GM12875 (cell line): ENCODE measurements at regions not wholly inside any gene's neighbourhood (a gene's known extent, or its start where the extent isn't known, plus 50 kb on each side); places are given as distances from the start of the nearest gene placed in this dataset.

Experiments
- H3K4me3 ChIP-seq: one replicate; pipeline ENCODE4 v1.5.1; 2011; ENCODE audit warnings: low read depth, low read length, control low read depth
- TF ChIP-seq, protein P1 (sequence below): IDR thresholded peaks from 2 replicates; pipeline ENCODE4 v1.5.1; 2011; ENCODE audit warnings: low read depth, mild to moderate bottlenecking, control low read depth, inconsistent platforms, low read length, moderate library complexity, borderline replicate concordance; ENCODE audit not compliant: insufficient read depth

DNA sequence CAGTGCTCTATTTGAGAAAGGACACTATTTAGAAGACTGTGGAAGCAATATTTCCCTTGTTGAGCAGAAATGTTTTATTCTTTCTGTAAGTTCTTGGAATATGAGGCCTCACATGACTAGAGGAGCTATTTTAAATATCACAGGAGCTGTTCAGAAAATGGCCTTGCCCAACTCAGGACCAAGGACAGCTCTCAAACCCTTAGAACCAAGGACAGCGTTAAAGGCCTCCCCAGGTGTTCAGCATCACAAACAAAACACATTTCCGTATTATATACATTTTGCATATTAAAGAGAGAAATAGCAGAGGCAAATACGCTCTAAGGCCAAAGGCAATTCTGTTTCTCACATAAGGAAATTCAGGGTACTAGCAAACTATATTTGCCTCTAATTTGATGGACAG, 631.4 kb downstream of the CDH26 start:
- TF ChIP-seq, protein P1, sequence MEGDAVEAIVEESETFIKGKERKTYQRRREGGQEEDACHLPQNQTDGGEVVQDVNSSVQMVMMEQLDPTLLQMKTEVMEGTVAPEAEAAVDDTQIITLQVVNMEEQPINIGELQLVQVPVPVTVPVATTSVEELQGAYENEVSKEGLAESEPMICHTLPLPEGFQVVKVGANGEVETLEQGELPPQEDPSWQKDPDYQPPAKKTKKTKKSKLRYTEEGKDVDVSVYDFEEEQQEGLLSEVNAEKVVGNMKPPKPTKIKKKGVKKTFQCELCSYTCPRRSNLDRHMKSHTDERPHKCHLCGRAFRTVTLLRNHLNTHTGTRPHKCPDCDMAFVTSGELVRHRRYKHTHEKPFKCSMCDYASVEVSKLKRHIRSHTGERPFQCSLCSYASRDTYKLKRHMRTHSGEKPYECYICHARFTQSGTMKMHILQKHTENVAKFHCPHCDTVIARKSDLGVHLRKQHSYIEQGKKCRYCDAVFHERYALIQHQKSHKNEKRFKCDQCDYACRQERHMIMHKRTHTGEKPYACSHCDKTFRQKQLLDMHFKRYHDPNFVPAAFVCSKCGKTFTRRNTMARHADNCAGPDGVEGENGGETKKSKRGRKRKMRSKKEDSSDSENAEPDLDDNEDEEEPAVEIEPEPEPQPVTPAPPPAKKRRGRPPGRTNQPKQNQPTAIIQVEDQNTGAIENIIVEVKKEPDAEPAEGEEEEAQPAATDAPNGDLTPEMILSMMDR = no peak
- no peak overlapping the region for H3K4me3 ChIP-seq

GRCh38 chr20:60591172-60591799, 633.1 kb downstream of the CDH26 start:
- H3K4me3 ChIP-seq = no peak overlapping the region
- TF ChIP-seq, protein P1 = no peak

- TF ChIP-seq, protein P1 = no peak
- no peak overlapping the region for H3K4me3 ChIP-seq
These were observed 640.3 kb downstream of the CDH26 start for GRCh38 chr20:60598528-60598927.

GRCh38 chr20:60599381-60599780, 641.2 kb downstream of the CDH26 start:
- H3K4me3 ChIP-seq = no peak overlapping the region
- TF ChIP-seq, protein P1 = no peak

DNA sequence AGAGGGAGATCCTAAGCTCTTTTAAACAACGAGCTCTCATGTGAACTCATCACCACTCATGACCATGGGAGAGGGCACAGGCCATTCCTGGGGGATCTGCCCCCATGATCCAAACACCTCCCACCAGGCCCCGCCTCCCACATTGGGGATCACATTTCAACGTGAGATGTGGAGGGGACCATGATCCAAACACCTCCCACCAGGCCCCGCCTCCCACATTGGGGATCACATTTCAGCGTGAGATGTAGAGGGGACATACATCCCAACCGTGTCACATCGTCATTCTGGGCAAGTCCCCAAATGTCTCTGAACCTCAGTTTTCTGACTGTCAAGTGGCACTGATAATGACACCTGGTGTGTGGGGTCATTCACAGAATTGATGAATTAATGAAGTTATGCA, 641.8 kb downstream of the CDH26 start:
- TF ChIP-seq, protein P1 = no peak
- H3K4me3 ChIP-seq = no peak overlapping the region

GRCh38 chr20:60624066-60624465, 628.0 kb upstream of the CDH4 start:
- TF ChIP-seq, protein P1 = no peak
- H3K4me3 ChIP-seq = no peak overlapping the region

DNA sequence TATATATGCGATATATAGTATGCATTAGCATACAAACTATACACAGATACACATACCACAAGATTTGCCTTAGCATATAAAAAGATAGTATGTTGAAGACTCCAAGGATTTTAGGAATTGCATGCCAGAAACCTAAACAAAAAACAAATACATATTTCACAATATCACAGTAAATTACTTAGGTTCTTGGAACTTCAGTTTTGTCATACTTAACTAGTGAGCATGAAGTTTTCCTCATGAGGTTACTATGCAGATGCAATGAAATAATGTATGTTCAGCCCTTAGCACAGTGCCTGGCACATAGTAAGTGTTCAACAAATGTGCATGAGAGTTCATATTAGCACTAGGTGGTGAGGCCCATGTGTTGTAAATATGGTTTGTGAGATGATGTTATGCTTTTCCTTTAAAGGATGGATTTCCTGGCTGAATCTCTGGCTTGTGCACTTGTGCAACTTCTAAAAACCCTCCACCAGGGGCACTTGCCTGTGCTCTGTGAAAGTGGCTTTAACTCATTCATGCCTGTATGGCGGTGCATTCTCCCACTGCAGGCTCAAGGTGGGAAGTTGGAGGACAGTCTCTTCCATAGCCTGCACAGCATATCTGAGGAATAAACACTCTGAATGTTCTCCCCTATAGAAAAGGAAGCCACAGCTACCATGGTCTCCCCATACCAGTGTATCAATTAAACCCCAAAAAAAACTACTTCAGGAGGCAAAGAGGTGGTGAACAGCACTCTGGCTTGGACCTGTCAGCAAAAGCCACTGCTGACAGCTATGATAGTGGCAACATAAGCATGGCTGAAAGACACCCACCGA, 624.1 kb upstream of the CDH4 start:
- TF ChIP-seq, protein P1 = no peak
- H3K4me3 ChIP-seq = no peak overlapping the region
